Osteoblast (primary cell): ENCODE measurements at regions not wholly inside any gene's neighbourhood (a gene's known extent, or its start where the extent isn't known, plus 50 kb on each side); places are given as distances from the start of the nearest gene placed in this dataset.

Experiments used
- DNase-seq: peaks from one replicate; pipeline ENCODE4 v3.0.0; 2011; ENCODE audit warnings: low spot score, mixed read lengths; ENCODE audit not compliant: insufficient read length; ENCODE audit errors: missing footprints
- H2AFZ ChIP-seq: 2 replicates; pipeline ENCODE4 v1.6.0; 2011; ENCODE audit warnings: mild to moderate bottlenecking, low read length
- H3K27ac ChIP-seq: 2 replicates; pipeline ENCODE4 v1.5.1; 2011; ENCODE audit warnings: mild to moderate bottlenecking, low read depth, low read length, moderate library complexity
- H3K27me3 ChIP-seq: 2 replicates; pipeline ENCODE4 v1.6.0; 2012; ENCODE audit warnings: mild to moderate bottlenecking, control low read depth, inconsistent platforms, low read length, moderate library complexity; ENCODE audit not compliant: insufficient read depth
- H3K36me3 ChIP-seq: 2 replicates; pipeline ENCODE4 v1.5.1; 2011; ENCODE audit warnings: mild to moderate bottlenecking, low read length, control low read depth, moderate library complexity; ENCODE audit not compliant: insufficient read depth
- H3K4me1 ChIP-seq: 2 replicates; pipeline ENCODE4 v1.5.1; 2011; ENCODE audit warnings: mild to moderate bottlenecking, low read length, control low read depth, moderate library complexity; ENCODE audit not compliant: insufficient read depth
- H3K4me2 ChIP-seq: 2 replicates; pipeline ENCODE4 v1.6.0; 2011; ENCODE audit warnings: mild to moderate bottlenecking, low read length; ENCODE audit not compliant: insufficient read depth
- H3K4me3 ChIP-seq: fragments of 200-600 bp; sonication (generic); 3 replicates; pipeline ENCODE4 v1.5.1; 2012; ENCODE audit warnings: mild to moderate bottlenecking, low read length, inconsistent platforms; ENCODE audit not compliant: insufficient read depth
- H3K79me2 ChIP-seq: 2 replicates; pipeline ENCODE4 v1.6.0; 2012; ENCODE audit warnings: mild to moderate bottlenecking, low read length, control low read depth, inconsistent platforms; ENCODE audit not compliant: insufficient read depth
- H3K9me3 ChIP-seq: 2 replicates; pipeline ENCODE4 v1.5.1; 2011; ENCODE audit warnings: low read depth, low read length, control low read depth
- H4K20me1 ChIP-seq: 2 replicates; pipeline ENCODE4 v1.6.0; 2012; ENCODE audit warnings: mild to moderate bottlenecking, low read length, control low read depth; ENCODE audit not compliant: insufficient read depth
- CTCF ChIP-seq: IDR thresholded peaks from 2 replicates; pipeline ENCODE4 v1.5.1; 2011; ENCODE audit warnings: mild to moderate bottlenecking, low read depth, low read length, moderate library complexity; ENCODE audit errors: extremely low read depth

- TF ChIP-seq CTCF: no peak
These were observed 1313.6 kb downstream of the TBC1D22A start for GRCh38 chr22:48076008-48076407.

GRCh38 chr22:48075604-48076003 is 1313.2 kb downstream of the TBC1D22A start:
- no peak for DNase-seq

More at GRCh38 chr22:48076008-48076407, 1313.6 kb downstream of the TBC1D22A start:
- H3K9me3 ChIP-seq: no peaks in the 10 kb centered on the region
- no peaks in the 10 kb centered on the region for H3K79me2 ChIP-seq
- no peaks in the 10 kb centered on the region for H3K4me1 ChIP-seq
- no peak overlapping the region for H3K4me3 ChIP-seq
- H3K27ac ChIP-seq: no peak overlapping the region
- no peak overlapping the region for H2AFZ ChIP-seq
- H4K20me1 ChIP-seq: no peaks in the 10 kb centered on the region
- no peaks in the 10 kb centered on the region for H3K27me3 ChIP-seq
- no peaks in the 10 kb centered on the region for H3K36me3 ChIP-seq
- no peak overlapping the region for H3K4me2 ChIP-seq
- no peak for DNase-seq

GRCh38 chr22:48072777-48073176 is 1310.3 kb downstream of the TBC1D22A start:
- no peak for TF ChIP-seq CTCF
- Histone ChIP-seq H3K9me3 (peaks cover 2% of the 10 kb centered on the region), H3K79me2 (no peaks in the 10 kb centered on the region)

More at GRCh38 chr22:48075604-48076003, 1313.2 kb downstream of the TBC1D22A start:
- Histone ChIP-seq H3K4me1 (no peaks in the 10 kb centered on the region), H3K27ac (no peak overlapping the region), H3K27me3 (no peaks in the 10 kb centered on the region), H3K9me3 (no peaks in the 10 kb centered on the region), H3K4me3 (no peak overlapping the region), H3K79me2 (no peaks in the 10 kb centered on the region), H2AFZ (no peak overlapping the region), H3K4me2 (no peak overlapping the region), H4K20me1 (no peaks in the 10 kb centered on the region), H3K36me3 (no peaks in the 10 kb centered on the region)
- TF ChIP-seq CTCF: no peak

GRCh38 chr22:48071828-48072227 is 1309.4 kb downstream of the TBC1D22A start:
- Histone ChIP-seq H2AFZ (no peak overlapping the region), H3K27ac (no peak overlapping the region), H3K27me3 (no peaks in the 10 kb centered on the region), H3K9me3 (peaks cover 2% of the 10 kb centered on the region), H3K36me3 (no peaks in the 10 kb centered on the region), H3K4me2 (no peak overlapping the region), H3K4me1 (no peaks in the 10 kb centered on the region), H3K79me2 (no peaks in the 10 kb centered on the region), H3K4me3 (no peak overlapping the region), H4K20me1 (no peaks in the 10 kb centered on the region)
- TF ChIP-seq CTCF: no peak
- DNase-seq: no peak

More at GRCh38 chr22:48072777-48073176, 1310.3 kb downstream of the TBC1D22A start:
- Histone ChIP-seq H3K27me3 (no peaks in the 10 kb centered on the region), H2AFZ (no peak overlapping the region), H3K36me3 (no peaks in the 10 kb centered on the region), H3K4me2 (no peak overlapping the region), H3K4me1 (no peaks in the 10 kb centered on the region), H3K27ac (no peak overlapping the region), H3K4me3 (no peak overlapping the region), H4K20me1 (no peaks in the 10 kb centered on the region)
- no peak for DNase-seq
